GM23338 (cell line): ENCODE measurements at regions not wholly inside any gene's neighbourhood (a gene's known extent, or its start where the extent isn't known, plus 50 kb on each side); places are given as distances from the start of the nearest gene placed in this dataset.

Experiments
- ATAC-seq: fragments of 200-7000 bp; cut with Tn5 transposase; 3 replicates; pipeline ENCODE4 v1.9.1; 2020
- DNase-seq: peaks from one replicate; pipeline ENCODE4 v3.0.0-alpha.2; 2015; ENCODE audit warnings: low spot score
- H2AFZ ChIP-seq: fragments of 200-600 bp; sonication (generic); 2 replicates; pipeline ENCODE4 v1.8.0; 2016; ENCODE audit warnings: antibody characterized with exemption, mild to moderate bottlenecking, moderate library complexity
- H3F3A ChIP-seq: fragments of 200-600 bp; sonication (generic); replicated peaks from 2 replicates; pipeline ENCODE4 v1.8.0; 2017; ENCODE audit warnings: antibody characterized with exemption, mixed run types, low read depth
- H3K27ac ChIP-seq: fragments of 200-600 bp; sonication (generic); 2 replicates; pipeline ENCODE4 v1.6.1; 2016; ENCODE audit warnings: low read depth
- H3K27me3 ChIP-seq: fragments of 200-600 bp; sonication (generic); 2 replicates; pipeline ENCODE4 v1.8.0; 2016; ENCODE audit warnings: mild to moderate bottlenecking, mixed run types, moderate library complexity; ENCODE audit not compliant: insufficient read depth
- H3K36me3 ChIP-seq: fragments of 200-600 bp; sonication (generic); 2 replicates; pipeline ENCODE4 v1.8.0; 2016; ENCODE audit warnings: mild to moderate bottlenecking; ENCODE audit not compliant: insufficient read depth
- H3K4me1 ChIP-seq: fragments of 200-600 bp; sonication (generic); 2 replicates; pipeline ENCODE4 v1.8.0; 2016; ENCODE audit warnings: mild to moderate bottlenecking, moderate library complexity; ENCODE audit not compliant: insufficient read depth
- H3K4me2 ChIP-seq: fragments of 200-600 bp; sonication (generic); 2 replicates; pipeline ENCODE4 v1.7.1; 2017; ENCODE audit warnings: mixed run types
- H3K4me3 ChIP-seq: fragments of 200-600 bp; sonication (generic); 2 replicates; pipeline ENCODE4 v1.6.1; 2016; ENCODE audit warnings: mixed run types
- H3K79me2 ChIP-seq: fragments of 200-600 bp; sonication (generic); replicated peaks from 2 replicates; pipeline ENCODE4 v1.8.0; 2017; ENCODE audit warnings: mild to moderate bottlenecking; ENCODE audit not compliant: insufficient read depth
- H3K9me2 ChIP-seq: fragments of 200-600 bp; sonication (generic); 2 replicates; pipeline ENCODE4 v1.8.0; 2017; ENCODE audit not compliant: insufficient read depth
- H4K20me1 ChIP-seq: fragments of 200-600 bp; sonication (generic); replicated peaks from 2 replicates; pipeline ENCODE4 v1.8.0; 2017; ENCODE audit warnings: mild to moderate bottlenecking; ENCODE audit not compliant: insufficient read depth
- H3K27ac Mint-ChIP-seq: 2 replicates; pipeline ENCODE4 v1.8.0; 2020; ENCODE audit warnings: inconsistent platforms, mild to moderate bottlenecking, moderate library complexity, mixed read lengths
- H3K27me3 Mint-ChIP-seq: 3 replicates; pipeline ENCODE4 v1.8.0; 2022; ENCODE audit warnings: low read depth, mild to moderate bottlenecking, moderate library complexity, mixed read lengths, inconsistent platforms; ENCODE audit not compliant: insufficient read depth, poor library complexity
- H3K36me3 Mint-ChIP-seq: 3 replicates; pipeline ENCODE4 v1.8.0; 2021; ENCODE audit warnings: low read depth, mild to moderate bottlenecking, inconsistent platforms, moderate library complexity, mixed read lengths
- H3K4me1 Mint-ChIP-seq: 3 replicates; pipeline ENCODE4 v1.8.0; 2020; ENCODE audit warnings: mild to moderate bottlenecking, inconsistent platforms, mixed read lengths
- H3K4me3 Mint-ChIP-seq: 3 replicates; pipeline ENCODE4 v1.8.0; 2021; ENCODE audit warnings: moderate library complexity, mild to moderate bottlenecking, inconsistent platforms, mixed read lengths
- H3K9me3 Mint-ChIP-seq: 3 replicates; pipeline ENCODE4 v1.8.0; 2020; ENCODE audit warnings: moderate library complexity, mild to moderate bottlenecking, inconsistent platforms, mixed read lengths
- CREB1 ChIP-seq: fragments of 250-450 bp; sonication (Bioruptor Pico); IDR thresholded peaks from 2 replicates; pipeline ENCODE4 v1.5.0; 2020; ENCODE audit warnings: low read depth, mild to moderate bottlenecking, moderate library complexity
- CTCF ChIP-seq, 2 experiments: fragments of 200-600 bp in 1 of 2; sonication (generic) in 1 of 2; conservative IDR thresholded peaks; 2 replicates each; pipeline versions ENCODE4 v1.5.1 to v1.6.1; 2016 to 2017; ENCODE audit warnings: antibody characterized with exemption in 2 of 2, low read depth in 2 of 2, mild to moderate bottlenecking in 2 of 2, moderate library complexity in 1 of 2
- ETS1 ChIP-seq: IDR thresholded peaks from 2 replicates; pipeline ENCODE4 v1.6.1; 2016; ENCODE audit warnings: antibody characterized with exemption
- EZH2 ChIP-seq: fragments of 200-600 bp; sonication (generic); IDR thresholded peaks from one replicate; pipeline ENCODE4 v1.8.0; 2017; ENCODE audit warnings: antibody characterized with exemption, mild to moderate bottlenecking, low read depth; ENCODE audit not compliant: unreplicated experiment
- EZH2phosphoT487 ChIP-seq: fragments of 200-600 bp; sonication (generic); IDR thresholded peaks from one replicate; pipeline ENCODE4 v1.8.1; 2018; ENCODE audit warnings: antibody characterized with exemption; ENCODE audit not compliant: unreplicated experiment
- JUNB ChIP-seq: IDR thresholded peaks from one replicate; pipeline ENCODE4 v1.6.1; 2016; ENCODE audit warnings: antibody characterized with exemption; ENCODE audit not compliant: unreplicated experiment
- NANOG ChIP-seq: IDR thresholded peaks from 2 replicates; pipeline ENCODE4 v1.6.1; 2016; ENCODE audit warnings: antibody characterized with exemption, borderline replicate concordance
- REST ChIP-seq: IDR thresholded peaks from one replicate; pipeline ENCODE4 v1.6.1; 2018; ENCODE audit warnings: antibody characterized with exemption; ENCODE audit not compliant: unreplicated experiment
- STAT1 ChIP-seq: IDR thresholded peaks from one replicate; pipeline ENCODE4 v1.6.1; 2016; ENCODE audit warnings: antibody characterized with exemption; ENCODE audit not compliant: unreplicated experiment
- ZNF331 ChIP-seq: fragments of 250-450 bp; sonication (Bioruptor Pico); IDR thresholded peaks from 2 replicates; pipeline ENCODE4 v1.5.0; 2020; ENCODE audit warnings: low read depth, mild to moderate bottlenecking, moderate library complexity

- TF ChIP-seq REST (no peak), EZH2phosphoT487 (no peak)
Measured at GRCh38 chr4:111128327-111128726, 505.4 kb upstream of the PITX2 start (continued).

- Mint-ChIP-seq H3K27ac (no peak overlapping the region), H3K4me3 (no peak overlapping the region), H3K9me3 (peaks cover 3% of the 10 kb centered on the region; the same call in 1 of the 3 replicates), H3K36me3 (no peaks in the 10 kb centered on the region), H3K27me3 (peaks cover 3% of the 10 kb centered on the region), H3K4me1 (no peaks in the 10 kb centered on the region)
- H3K4me1 ChIP-seq, result no peaks in the 10 kb centered on the region
- H3K9me2 ChIP-seq, result no peaks in the 10 kb centered on the region
- no peak overlapping the region for H2AFZ ChIP-seq
- no peak overlapping the region for H3K4me2 ChIP-seq
- no peaks in the 10 kb centered on the region for H3K79me2 ChIP-seq
- no peaks in the 10 kb centered on the region for H3K36me3 ChIP-seq
- H3F3A ChIP-seq, result no peaks in the 10 kb centered on the region
- H3K4me3 ChIP-seq, result no peak overlapping the region
- TF ChIP-seq JUNB (no peak), CTCF (conservative IDR thresholded peaks at IDR 0.05; ENCODE audit: low read depth in 2 of 2) (peak; percentile 49 to 70), NANOG (no peak)
- no peak overlapping the region for H3K27ac ChIP-seq
- ATAC-seq (peak; percentile 47; the same call in 2 of the 3 replicates), DNase-seq (peak; percentile 48)
- H3K27me3 ChIP-seq, result no peaks in the 10 kb centered on the region
- H4K20me1 ChIP-seq, result no peaks in the 10 kb centered on the region
Measured at GRCh38 chr4:111136438-111136837, 513.6 kb upstream of the PITX2 start.

- Histone ChIP-seq H3K27me3 (no peaks in the 10 kb centered on the region), H4K20me1 (no peaks in the 10 kb centered on the region), H3K36me3 (no peaks in the 10 kb centered on the region), H3K27ac (no peak overlapping the region), H3K9me2 (no peaks in the 10 kb centered on the region), H3F3A (no peaks in the 10 kb centered on the region), H3K4me2 (no peak overlapping the region), H3K4me1 (no peaks in the 10 kb centered on the region), H3K79me2 (no peaks in the 10 kb centered on the region), H3K4me3 (no peak overlapping the region), H2AFZ (no peak overlapping the region)
- no peak overlapping the region for H3K27ac Mint-ChIP-seq
- peaks cover 3% of the 10 kb centered on the region; the same call in 1 of the 3 replicates for H3K9me3 Mint-ChIP-seq
- H3K27me3 Mint-ChIP-seq, result peaks cover 3% of the 10 kb centered on the region
- H3K4me3 Mint-ChIP-seq, result no peak overlapping the region
- DNase-seq (no peak), ATAC-seq (no peak)
- no peaks in the 10 kb centered on the region for H3K36me3 Mint-ChIP-seq
- H3K4me1 Mint-ChIP-seq, result no peaks in the 10 kb centered on the region
- TF ChIP-seq REST (no peak), CREB1 (no peak), STAT1 (no peak), ZNF331 (CRISPR knock-in tag) (no peak), EZH2 (no peak), ETS1 (no peak)
Measured at GRCh38 chr4:111136967-111137366, 514.1 kb upstream of the PITX2 start.
